ENCODE measurements at regions not wholly inside any gene's neighbourhood (a gene's known extent, or its start where the extent isn't known, plus 50 kb on each side); places are given as distances from the start of the nearest gene placed in this dataset.

GRCh38 chr16:60199150-60199549 lies 1465.0 kb upstream of the GOT2 start:
- 83% methylated on average over 4 of the region's 5 CpGs for WGBS (ENCODE audit: insufficient coverage)
- Histone ChIP-seq H3K27ac (ENCODE audit: insufficient read depth in 1 of 2, low read depth in 1 of 2, low read length in 2 of 2, poor library complexity in 1 of 2, severe bottlenecking in 2 of 2) (no peak overlapping the region), H3K4me1 (ENCODE audit: control extremely low read depth in 1 of 4, control insufficient read depth in 4 of 4, insufficient read depth in 4 of 4, low read length in 3 of 4) (no peaks in the 10 kb centered on the region), H3K9me3 (ENCODE audit: control extremely low read depth in 1 of 5, control insufficient read depth in 4 of 5, insufficient read depth in 2 of 5, low read depth in 1 of 5, low read length in 4 of 5) (no peaks in the 10 kb centered on the region), H3K27me3 (replicated peaks in 2 of 5; ENCODE audit: control insufficient read depth in 4 of 5, insufficient read depth in 5 of 5, low read length in 4 of 5) (no peaks in the 10 kb centered on the region), H3K4me3 (ENCODE audit: control insufficient read depth in 1 of 7, extremely low read depth in 1 of 7, insufficient read depth in 4 of 7, low read depth in 2 of 7, low read length in 6 of 7) (no peak overlapping the region), H3K36me3 (ENCODE audit: control insufficient read depth in 4 of 4, insufficient read depth in 4 of 4, low read length in 3 of 4) (no peaks in the 10 kb centered on the region)
- no peak for DNase-seq
- ChIA-PET CTCF (no interaction called here), POLR2A (no interaction called here)

GRCh38 chr16:60181536-60181935 lies 1447.4 kb upstream of the GOT2 start:
- CTCF ChIA-PET: no interaction called here

GRCh38 chr16:60180609-60181008 lies 1446.5 kb upstream of the GOT2 start:
- Histone ChIP-seq H3K4me1 (ENCODE audit: control extremely low read depth in 1 of 4, control insufficient read depth in 4 of 4, insufficient read depth in 4 of 4, low read length in 3 of 4) (no peaks in the 10 kb centered on the region), H3K9me3 (ENCODE audit: control extremely low read depth in 1 of 5, control insufficient read depth in 4 of 5, insufficient read depth in 2 of 5, low read depth in 1 of 5, low read length in 4 of 5) (no peaks in the 10 kb centered on the region), H3K36me3 (ENCODE audit: control insufficient read depth in 4 of 4, insufficient read depth in 4 of 4, low read length in 3 of 4) (no peaks in the 10 kb centered on the region), H3K27ac (ENCODE audit: insufficient read depth in 1 of 2, low read depth in 1 of 2, low read length in 2 of 2, poor library complexity in 1 of 2, severe bottlenecking in 2 of 2) (no peak overlapping the region), H3K4me3 (ENCODE audit: control insufficient read depth in 1 of 7, extremely low read depth in 1 of 7, insufficient read depth in 4 of 7, low read depth in 2 of 7, low read length in 6 of 7) (no peak overlapping the region), H3K27me3 (replicated peaks in 2 of 5; ENCODE audit: control insufficient read depth in 4 of 5, insufficient read depth in 5 of 5, low read length in 4 of 5) (no peaks in the 10 kb centered on the region)
- CTCF ChIA-PET: no interaction called here
- POLR2A ChIA-PET: no interaction called here
- WGBS (ENCODE audit: insufficient coverage): 70% methylated on average over 2 of the region's 2 CpGs
- DNase-seq: no peak

More at GRCh38 chr16:60181536-60181935, 1447.4 kb upstream of the GOT2 start:
- no peak overlapping the region for H3K27ac ChIP-seq (ENCODE audit: insufficient read depth in 1 of 2, low read depth in 1 of 2, low read length in 2 of 2, poor library complexity in 1 of 2, severe bottlenecking in 2 of 2)
- no peaks in the 10 kb centered on the region for H3K9me3 ChIP-seq (ENCODE audit: control extremely low read depth in 1 of 5, control insufficient read depth in 4 of 5, insufficient read depth in 2 of 5, low read depth in 1 of 5, low read length in 4 of 5)
- H3K36me3 ChIP-seq (ENCODE audit: control insufficient read depth in 4 of 4, insufficient read depth in 4 of 4, low read length in 3 of 4): no peaks in the 10 kb centered on the region
- no peak for DNase-seq
- H3K4me3 ChIP-seq (ENCODE audit: control insufficient read depth in 1 of 7, extremely low read depth in 1 of 7, insufficient read depth in 4 of 7, low read depth in 2 of 7, low read length in 6 of 7): no peak overlapping the region
- 33% methylated on average over 1 of the region's 2 CpGs for WGBS (ENCODE audit: insufficient coverage)
- no peaks in the 10 kb centered on the region for H3K4me1 ChIP-seq (ENCODE audit: control extremely low read depth in 1 of 4, control insufficient read depth in 4 of 4, insufficient read depth in 4 of 4, low read length in 3 of 4)
- H3K27me3 ChIP-seq (replicated peaks in 2 of 5; ENCODE audit: control insufficient read depth in 4 of 5, insufficient read depth in 5 of 5, low read length in 4 of 5): no peaks in the 10 kb centered on the region
- POLR2A ChIA-PET: no interaction called here

GRCh38 chr16:60170196-60170595 lies 1436.1 kb upstream of the GOT2 start:
- Histone ChIP-seq H3K9me3 (ENCODE audit: control extremely low read depth in 1 of 5, control insufficient read depth in 4 of 5, insufficient read depth in 2 of 5, low read depth in 1 of 5, low read length in 4 of 5) (no peaks in the 10 kb centered on the region), H3K36me3 (ENCODE audit: control insufficient read depth in 4 of 4, insufficient read depth in 4 of 4, low read length in 3 of 4) (no peaks in the 10 kb centered on the region), H3K4me1 (ENCODE audit: control extremely low read depth in 1 of 4, control insufficient read depth in 4 of 4, insufficient read depth in 4 of 4, low read length in 3 of 4) (no peaks in the 10 kb centered on the region), H3K27me3 (replicated peaks in 2 of 5; ENCODE audit: control insufficient read depth in 4 of 5, insufficient read depth in 5 of 5, low read length in 4 of 5) (no peaks in the 10 kb centered on the region), H3K27ac (ENCODE audit: insufficient read depth in 1 of 2, low read depth in 1 of 2, low read length in 2 of 2, poor library complexity in 1 of 2, severe bottlenecking in 2 of 2) (no peak overlapping the region), H3K4me3 (ENCODE audit: control insufficient read depth in 1 of 7, extremely low read depth in 1 of 7, insufficient read depth in 4 of 7, low read depth in 2 of 7, low read length in 6 of 7) (no peak overlapping the region)
- no peak for DNase-seq
- CTCF ChIA-PET: no interaction called here
- POLR2A ChIA-PET: no interaction called here
- 80% methylated on average over 1 of the region's 3 CpGs for WGBS (ENCODE audit: insufficient coverage)

GRCh38 chr16:60166111-60166510 lies 1432.0 kb upstream of the GOT2 start:
- Histone ChIP-seq H3K4me1 (ENCODE audit: control extremely low read depth in 1 of 4, control insufficient read depth in 4 of 4, insufficient read depth in 4 of 4, low read length in 3 of 4) (no peaks in the 10 kb centered on the region), H3K27me3 (replicated peaks in 2 of 5; ENCODE audit: control insufficient read depth in 4 of 5, insufficient read depth in 5 of 5, low read length in 4 of 5) (no peaks in the 10 kb centered on the region), H3K4me3 (ENCODE audit: control insufficient read depth in 1 of 7, extremely low read depth in 1 of 7, insufficient read depth in 4 of 7, low read depth in 2 of 7, low read length in 6 of 7) (no peak overlapping the region), H3K9me3 (ENCODE audit: control extremely low read depth in 1 of 5, control insufficient read depth in 4 of 5, insufficient read depth in 2 of 5, low read depth in 1 of 5, low read length in 4 of 5) (no peaks in the 10 kb centered on the region), H3K27ac (ENCODE audit: insufficient read depth in 1 of 2, low read depth in 1 of 2, low read length in 2 of 2, poor library complexity in 1 of 2, severe bottlenecking in 2 of 2) (no peak overlapping the region), H3K36me3 (ENCODE audit: control insufficient read depth in 4 of 4, insufficient read depth in 4 of 4, low read length in 3 of 4) (no peaks in the 10 kb centered on the region)
- ChIA-PET POLR2A (no interaction called here), CTCF (no interaction called here)
- DNase-seq: no peak

GRCh38 chr16:60151987-60152386 lies 1417.9 kb upstream of the GOT2 start:
- H3K27ac ChIP-seq (ENCODE audit: insufficient read depth in 1 of 2, low read depth in 1 of 2, low read length in 2 of 2, poor library complexity in 1 of 2, severe bottlenecking in 2 of 2): no peak overlapping the region
- no peak overlapping the region for H3K4me3 ChIP-seq (ENCODE audit: control insufficient read depth in 1 of 7, extremely low read depth in 1 of 7, insufficient read depth in 4 of 7, low read depth in 2 of 7, low read length in 6 of 7)
- no peaks in the 10 kb centered on the region for H3K36me3 ChIP-seq (ENCODE audit: control insufficient read depth in 4 of 4, insufficient read depth in 4 of 4, low read length in 3 of 4)
- H3K9me3 ChIP-seq (ENCODE audit: control extremely low read depth in 1 of 5, control insufficient read depth in 4 of 5, insufficient read depth in 2 of 5, low read depth in 1 of 5, low read length in 4 of 5): peaks cover 0 to 6% (median 0%) of the 10 kb centered on the region in 5 experiments
- WGBS (ENCODE audit: insufficient coverage): 96% methylated on average over 3 of the region's 3 CpGs
- ChIA-PET CTCF (no interaction called here), POLR2A (no interaction called here)
- no peaks in the 10 kb centered on the region for H3K27me3 ChIP-seq (replicated peaks in 2 of 5; ENCODE audit: control insufficient read depth in 4 of 5, insufficient read depth in 5 of 5, low read length in 4 of 5)
- DNase-seq: no peak
- no peaks in the 10 kb centered on the region for H3K4me1 ChIP-seq (ENCODE audit: control extremely low read depth in 1 of 4, control insufficient read depth in 4 of 4, insufficient read depth in 4 of 4, low read length in 3 of 4)

GRCh38 chr16:60150907-60151306 lies 1416.8 kb upstream of the GOT2 start:
- CTCF ChIA-PET: no interaction called here

GRCh38 chr16:60143348-60143705 lies 1409.2 kb upstream of the GOT2 start:
- POLR2A ChIA-PET: no interaction called here
- CTCF ChIA-PET: no interaction called here
- H3K27me3 ChIP-seq (replicated peaks in 2 of 5; ENCODE audit: control insufficient read depth in 4 of 5, insufficient read depth in 5 of 5, low read length in 4 of 5): no peaks in the 10 kb centered on the region
- H3K27ac ChIP-seq (ENCODE audit: insufficient read depth in 1 of 2, low read depth in 1 of 2, low read length in 2 of 2, poor library complexity in 1 of 2, severe bottlenecking in 2 of 2): no peak overlapping the region
- no peaks in the 10 kb centered on the region for H3K36me3 ChIP-seq (ENCODE audit: control insufficient read depth in 4 of 4, insufficient read depth in 4 of 4, low read length in 3 of 4)
- no peak overlapping the region for H3K4me3 ChIP-seq (ENCODE audit: control insufficient read depth in 1 of 7, extremely low read depth in 1 of 7, insufficient read depth in 4 of 7, low read depth in 2 of 7, low read length in 6 of 7)
- peaks cover 0 to 5% (median 4%) of the 10 kb centered on the region in 5 experiments for H3K9me3 ChIP-seq (ENCODE audit: control extremely low read depth in 1 of 5, control insufficient read depth in 4 of 5, insufficient read depth in 2 of 5, low read depth in 1 of 5, low read length in 4 of 5)
- no CpG with 5 or more reads among the region's 1 CpG for WGBS (ENCODE audit: insufficient coverage)
- DNase-seq: no peak
- H3K4me1 ChIP-seq (ENCODE audit: control extremely low read depth in 1 of 4, control insufficient read depth in 4 of 4, insufficient read depth in 4 of 4, low read length in 3 of 4): no peaks in the 10 kb centered on the region

More at GRCh38 chr16:60150907-60151306, 1416.8 kb upstream of the GOT2 start:
- Histone ChIP-seq H3K4me3 (ENCODE audit: control insufficient read depth in 1 of 7, extremely low read depth in 1 of 7, insufficient read depth in 4 of 7, low read depth in 2 of 7, low read length in 6 of 7) (no peak overlapping the region), H3K27me3 (replicated peaks in 2 of 5; ENCODE audit: control insufficient read depth in 4 of 5, insufficient read depth in 5 of 5, low read length in 4 of 5) (no peaks in the 10 kb centered on the region), H3K27ac (ENCODE audit: insufficient read depth in 1 of 2, low read depth in 1 of 2, low read length in 2 of 2, poor library complexity in 1 of 2, severe bottlenecking in 2 of 2) (no peak overlapping the region), H3K36me3 (ENCODE audit: control insufficient read depth in 4 of 4, insufficient read depth in 4 of 4, low read length in 3 of 4) (no peaks in the 10 kb centered on the region), H3K9me3 (ENCODE audit: control extremely low read depth in 1 of 5, control insufficient read depth in 4 of 5, insufficient read depth in 2 of 5, low read depth in 1 of 5, low read length in 4 of 5) (peaks cover 0 to 8% (median 0%) of the 10 kb centered on the region in 5 experiments), H3K4me1 (ENCODE audit: control extremely low read depth in 1 of 4, control insufficient read depth in 4 of 4, insufficient read depth in 4 of 4, low read length in 3 of 4) (no peaks in the 10 kb centered on the region)
- no peak for DNase-seq
- 100% methylated on average over 2 of the region's 3 CpGs for WGBS (ENCODE audit: insufficient coverage)
- POLR2A ChIA-PET: no interaction called here

Data from common myeloid progenitor, CD34-positive (primary cell).